ENCODE measurements at regions not wholly inside any gene's neighbourhood (a gene's known extent, or its start where the extent isn't known, plus 50 kb on each side); places are given as distances from the start of the nearest gene placed in this dataset.

DNA sequence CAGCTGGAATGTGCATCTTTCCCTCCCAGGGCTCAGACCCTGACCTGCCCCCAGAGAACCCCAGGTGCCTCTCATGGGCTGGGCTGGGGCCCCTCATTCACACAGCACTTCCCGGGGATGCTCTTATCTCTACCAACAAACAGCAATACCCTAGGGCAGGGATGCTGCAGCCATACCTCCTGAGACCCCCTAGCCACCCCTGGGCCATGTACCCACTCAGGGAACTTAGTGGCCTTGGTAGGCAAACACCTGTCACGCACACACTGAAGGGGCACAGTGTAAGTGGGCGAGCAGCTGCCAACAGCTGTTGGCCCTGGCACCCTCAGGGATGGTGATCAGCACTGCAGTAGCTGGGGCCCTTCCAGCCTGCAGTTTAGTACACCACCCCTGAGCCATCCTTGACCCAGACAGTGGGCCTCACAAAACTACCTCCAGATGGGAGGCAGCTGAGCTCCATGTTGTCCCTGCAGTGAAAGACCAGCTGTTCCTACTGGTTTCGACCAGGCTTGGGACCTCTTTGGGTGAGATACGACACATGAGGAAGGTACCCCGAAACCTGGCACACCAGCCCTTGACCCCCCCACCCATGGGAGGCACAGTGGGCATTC lies 1723.6 kb downstream of the TP53TG3F start:
- Histone ChIP-seq H3K4me3 (no peak overlapping the region), H3K27me3 (no peaks in the 10 kb centered on the region), H3K9me3 (replicated peaks in 1 of 3) (no peaks in the 10 kb centered on the region), H3K36me3 (replicated peaks in 1 of 2) (no peaks in the 10 kb centered on the region), H3K4me1 (replicated peaks in 1 of 2) (no peaks in the 10 kb centered on the region), H3K27ac (no peak overlapping the region)
- intact Hi-C loops (cut with DNase I): loop anchor here in 1 of 2 donors (10.0 kb wide), 1 partner anchor 48 kb away; no protein-coding TSS in a partner anchor
- DNase-seq: no peak
- no peak for TF ChIP-seq POLR2A (IDR thresholded peaks at IDR 0.05)
- TF ChIP-seq, protein P1, sequence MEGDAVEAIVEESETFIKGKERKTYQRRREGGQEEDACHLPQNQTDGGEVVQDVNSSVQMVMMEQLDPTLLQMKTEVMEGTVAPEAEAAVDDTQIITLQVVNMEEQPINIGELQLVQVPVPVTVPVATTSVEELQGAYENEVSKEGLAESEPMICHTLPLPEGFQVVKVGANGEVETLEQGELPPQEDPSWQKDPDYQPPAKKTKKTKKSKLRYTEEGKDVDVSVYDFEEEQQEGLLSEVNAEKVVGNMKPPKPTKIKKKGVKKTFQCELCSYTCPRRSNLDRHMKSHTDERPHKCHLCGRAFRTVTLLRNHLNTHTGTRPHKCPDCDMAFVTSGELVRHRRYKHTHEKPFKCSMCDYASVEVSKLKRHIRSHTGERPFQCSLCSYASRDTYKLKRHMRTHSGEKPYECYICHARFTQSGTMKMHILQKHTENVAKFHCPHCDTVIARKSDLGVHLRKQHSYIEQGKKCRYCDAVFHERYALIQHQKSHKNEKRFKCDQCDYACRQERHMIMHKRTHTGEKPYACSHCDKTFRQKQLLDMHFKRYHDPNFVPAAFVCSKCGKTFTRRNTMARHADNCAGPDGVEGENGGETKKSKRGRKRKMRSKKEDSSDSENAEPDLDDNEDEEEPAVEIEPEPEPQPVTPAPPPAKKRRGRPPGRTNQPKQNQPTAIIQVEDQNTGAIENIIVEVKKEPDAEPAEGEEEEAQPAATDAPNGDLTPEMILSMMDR (IDR thresholded peaks at IDR 0.05): no peak
- 45 to 71% (median 63%) methylated on average over 5 to 6 of the region's 6 CpGs for WGBS, 4 donors

DNA sequence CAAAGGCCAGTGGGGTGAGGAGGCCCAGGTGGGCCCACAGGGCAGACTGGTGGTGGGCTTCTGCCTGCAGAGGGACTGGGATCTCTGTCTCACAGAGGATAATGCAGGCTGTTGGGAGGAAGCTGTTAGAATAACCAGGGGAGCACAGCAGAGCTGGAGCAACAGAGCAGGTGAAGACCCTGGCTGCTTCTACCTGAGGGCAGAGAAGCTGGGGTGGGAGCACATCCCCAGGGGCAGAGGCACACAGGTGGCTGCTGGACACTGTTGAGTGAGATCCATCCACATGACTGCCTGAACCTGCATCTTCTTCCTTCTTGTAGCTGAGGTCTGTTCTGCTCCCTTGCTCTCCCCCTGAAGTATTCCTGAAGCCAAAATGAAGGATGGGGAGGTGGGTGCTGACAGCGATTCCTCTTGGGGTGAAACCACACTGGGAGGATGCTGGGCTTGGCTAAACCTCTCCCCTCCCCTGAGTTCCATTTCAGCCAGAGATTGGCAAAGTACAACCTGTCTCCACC lies 1725.0 kb downstream of the TP53TG3F start:
- Histone ChIP-seq H3K4me3 (no peak overlapping the region), H3K27me3 (no peaks in the 10 kb centered on the region), H3K27ac (no peak overlapping the region), H3K36me3 (replicated peaks in 1 of 2) (no peaks in the 10 kb centered on the region), H3K9me3 (replicated peaks in 1 of 3) (no peaks in the 10 kb centered on the region), H3K4me1 (replicated peaks in 1 of 2) (no peaks in the 10 kb centered on the region)
- WGBS, 4 donors: 57 to 67% (median 65%) methylated on average over 1 of the region's 1 CpG
- intact Hi-C loops (cut with DNase I): loop anchor here in 1 of 2 donors (10.0 kb wide), 1 partner anchor 50 kb away; no protein-coding TSS in a partner anchor
- DNase-seq: no peak
- TF ChIP-seq, protein P1 (IDR thresholded peaks at IDR 0.05): no peak
- TF ChIP-seq POLR2A (IDR thresholded peaks at IDR 0.05): no peak

DNA sequence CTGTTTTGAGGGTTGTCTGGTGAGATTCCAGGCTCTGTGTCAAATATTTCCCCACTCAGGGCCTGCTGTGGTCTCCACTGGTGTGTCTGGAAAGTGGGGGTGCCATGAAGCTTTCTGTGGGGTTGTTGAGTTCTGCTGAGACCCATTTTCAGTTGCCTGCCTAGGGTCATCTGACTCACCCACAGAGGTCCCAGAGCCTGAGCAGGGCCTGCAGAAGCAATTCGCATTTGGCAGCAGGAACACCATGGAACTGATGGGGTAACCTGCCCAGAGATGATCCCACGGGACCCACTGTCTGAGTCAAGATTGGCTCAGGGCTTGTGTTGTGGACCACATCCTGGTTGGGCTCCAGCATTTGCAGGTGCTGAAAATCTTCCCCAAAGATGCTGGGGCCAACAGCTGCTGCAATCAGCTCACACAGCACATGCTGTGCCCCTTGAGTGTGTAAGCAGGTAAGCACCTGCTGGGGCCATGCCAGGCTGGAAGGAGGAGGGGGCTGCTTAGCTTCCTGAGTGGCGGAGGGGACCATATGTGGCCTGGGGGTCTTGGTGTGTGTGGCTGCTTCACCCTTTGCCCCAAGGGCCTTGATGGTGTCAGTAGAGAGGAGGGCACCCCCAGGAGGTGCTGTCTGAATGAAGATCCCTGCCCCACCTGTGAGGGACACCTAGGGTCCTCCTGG lies 1726.1 kb downstream of the TP53TG3F start:
- no peak overlapping the region for H3K27ac ChIP-seq
- H3K27me3 ChIP-seq: no peaks in the 10 kb centered on the region
- DNase-seq: no peak
- 46 to 55% (median 50%) methylated on average over 2 to 3 of the region's 3 CpGs; no CpG with 5 or more reads in 1 of the 4 donors for WGBS, 4 donors
- H3K36me3 ChIP-seq (replicated peaks in 1 of 2): no peaks in the 10 kb centered on the region
- H3K4me1 ChIP-seq (replicated peaks in 1 of 2): no peaks in the 10 kb centered on the region
- no peaks in the 10 kb centered on the region for H3K9me3 ChIP-seq (replicated peaks in 1 of 3)
- intact Hi-C loops (cut with DNase I): loop anchor here in 1 of 2 donors (10.0 kb wide), 1 partner anchor 51 kb away; no protein-coding TSS in a partner anchor
- TF ChIP-seq POLR2A (IDR thresholded peaks at IDR 0.05): no peak
- TF ChIP-seq, protein P1 (IDR thresholded peaks at IDR 0.05): no peak
- H3K4me3 ChIP-seq: no peak overlapping the region

DNA sequence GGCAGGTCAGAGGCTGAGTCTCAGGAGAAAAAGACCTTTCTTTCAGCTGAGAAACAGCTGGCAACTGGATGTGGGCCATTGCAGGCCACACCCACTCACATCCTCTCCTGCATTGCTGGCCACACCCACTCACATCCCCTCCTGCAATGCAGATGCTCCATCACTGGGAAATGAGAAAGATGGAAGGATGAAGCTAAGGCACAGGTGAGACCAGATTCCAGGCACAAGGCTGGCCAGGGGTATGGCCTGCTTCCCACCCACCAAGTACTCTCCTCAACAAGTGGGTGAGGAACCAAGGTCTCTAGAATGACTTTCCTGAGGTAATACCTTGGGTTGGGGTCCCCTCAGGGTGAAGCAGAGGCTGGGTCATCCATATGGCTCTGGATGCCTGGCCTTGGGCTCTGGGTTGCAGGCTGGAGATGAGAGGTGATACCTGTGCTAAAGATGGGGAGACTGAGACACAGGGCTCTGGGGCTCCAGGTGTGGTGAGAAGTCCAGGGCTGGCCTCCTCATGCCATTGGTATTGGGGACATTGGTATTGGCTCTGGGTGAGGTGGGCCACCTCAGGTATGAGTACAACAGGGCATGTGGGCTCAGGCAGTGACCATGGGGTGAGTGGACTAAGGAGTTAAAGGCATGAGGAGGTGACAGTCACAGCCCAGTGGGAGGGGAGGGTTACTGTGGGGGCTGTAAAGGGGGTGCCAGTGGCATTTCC lies 1726.8 kb downstream of the TP53TG3F start:
- H3K4me1 ChIP-seq (replicated peaks in 1 of 2): no peaks in the 10 kb centered on the region

More for the DNA sequence above, 1726.8 kb downstream of the TP53TG3F start:
- TF ChIP-seq POLR2A (IDR thresholded peaks at IDR 0.05): no peak
- TF ChIP-seq, protein P1 (IDR thresholded peaks at IDR 0.05): no peak
- no peaks in the 10 kb centered on the region for H3K9me3 ChIP-seq (replicated peaks in 1 of 3)
- H3K27ac ChIP-seq: no peak overlapping the region
- no peak for DNase-seq
- no peak overlapping the region for H3K4me3 ChIP-seq
- no peaks in the 10 kb centered on the region for H3K36me3 ChIP-seq (replicated peaks in 1 of 2)
- intact Hi-C loops (cut with DNase I): loop anchor here in 1 of 2 donors (10.0 kb wide), 1 partner anchor 51 kb away; no protein-coding TSS in a partner anchor
- no peaks in the 10 kb centered on the region for H3K27me3 ChIP-seq

Measured in adrenal gland (tissue), 9 donors.